Midbrain (tissue), 1 donor: ENCODE measurements at regions not wholly inside any gene's neighbourhood (a gene's known extent, or its start where the extent isn't known, plus 50 kb on each side); places are given as distances from the start of the nearest gene placed in this dataset.
A peak's percentile ranks its signal among the peaks of the same experiment; 100 is the strongest.

Experiments
- DNase-seq: peaks from one replicate; lab custom pipeline; 2025; lab: John Stamatoyannopoulos, UW

GRCh38 chr13:60286707-60287106 lies 110.3 kb upstream of the TDRD3 start:
- no peak for DNase-seq

DNA sequence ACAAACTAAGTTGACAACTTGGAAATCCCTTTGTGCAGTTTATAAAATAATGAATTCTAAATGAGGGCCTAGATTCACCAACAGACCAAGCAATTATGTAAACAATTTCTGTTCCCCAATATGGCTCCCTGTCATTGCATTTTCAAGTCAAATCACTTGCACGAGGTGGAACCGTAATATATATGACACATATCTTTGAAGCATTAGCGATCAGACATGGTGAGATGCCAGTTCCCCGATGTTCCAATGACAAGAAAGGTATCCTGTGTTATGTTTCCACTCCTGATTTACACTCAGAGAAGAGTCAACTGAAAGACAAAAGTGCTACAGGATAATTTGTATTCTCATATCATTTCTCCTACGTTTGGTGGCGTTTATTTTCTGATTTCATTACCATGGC lies 108.5 kb upstream of the TDRD3 start:
- no peak for DNase-seq

DNA sequence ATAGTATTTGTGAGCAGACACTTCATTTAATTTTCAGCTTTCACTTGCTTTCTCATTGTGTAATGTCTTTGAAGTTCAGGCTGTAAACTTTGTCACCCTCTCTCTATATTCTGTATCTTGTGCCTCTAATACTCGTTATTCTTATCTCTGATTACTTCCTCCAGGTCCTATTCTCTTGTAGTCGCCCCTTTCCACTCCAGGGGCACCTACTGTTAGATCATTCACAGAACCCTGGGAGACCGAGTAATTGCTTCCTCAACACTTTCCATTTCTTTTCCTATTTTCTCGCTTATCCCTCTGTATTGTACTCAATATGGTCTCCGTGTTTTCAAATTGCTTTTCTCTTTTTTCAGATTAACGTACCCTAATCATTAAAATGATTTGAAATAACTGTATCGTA lies 93.9 kb upstream of the TDRD3 start:
- DNase-seq, result no peak

DNA sequence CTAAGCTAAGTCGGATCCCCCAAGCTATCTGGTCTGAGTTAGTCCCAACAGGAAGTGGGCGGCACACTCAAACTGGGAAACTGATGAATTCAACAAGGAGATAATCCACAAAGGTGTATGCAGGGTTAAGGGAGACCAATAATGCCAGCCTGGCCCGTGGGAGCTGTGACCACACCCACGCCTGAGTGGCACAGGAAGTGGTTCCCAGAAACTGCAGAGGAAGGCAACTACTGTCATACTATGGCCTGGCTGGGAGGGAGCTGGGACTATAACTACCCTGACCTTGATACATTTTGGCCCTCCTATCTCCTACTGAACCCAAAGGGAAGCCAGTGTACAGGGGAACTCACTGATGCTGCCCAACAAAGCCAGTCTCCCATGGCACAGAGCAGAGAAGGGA lies 85.5 kb upstream of the TDRD3 start:
- no peak for DNase-seq

- DNase-seq, result no peak
These were observed 84.0 kb upstream of the TDRD3 start for GRCh38 chr13:60312851-60313505.

- DNase-seq, result no peak
These were observed 78.8 kb upstream of the TDRD3 start for GRCh38 chr13:60318186-60318585.

DNA sequence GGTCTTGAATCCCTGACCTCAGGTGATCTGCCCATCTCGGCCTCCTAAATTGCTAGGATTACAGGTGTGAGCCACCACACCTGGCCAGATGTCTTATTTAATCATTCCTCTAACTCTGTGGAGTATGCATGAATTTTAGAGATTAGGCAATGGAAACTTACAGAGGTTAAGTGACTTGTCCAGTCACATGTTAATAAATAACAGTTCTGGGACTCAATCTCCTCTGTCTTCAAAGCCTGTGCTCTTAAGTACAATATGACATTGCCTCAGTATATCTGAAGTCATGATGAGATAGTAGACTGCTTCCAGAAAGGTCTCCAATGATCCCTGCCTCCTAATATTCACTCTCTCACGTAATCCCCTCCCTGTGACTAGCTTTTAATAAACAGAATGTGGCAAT lies 72.9 kb upstream of the TDRD3 start:
- no peak for DNase-seq

- DNase-seq, result no peak
These were observed 70.7 kb upstream of the TDRD3 start for GRCh38 chr13:60326273-60326672.

DNA sequence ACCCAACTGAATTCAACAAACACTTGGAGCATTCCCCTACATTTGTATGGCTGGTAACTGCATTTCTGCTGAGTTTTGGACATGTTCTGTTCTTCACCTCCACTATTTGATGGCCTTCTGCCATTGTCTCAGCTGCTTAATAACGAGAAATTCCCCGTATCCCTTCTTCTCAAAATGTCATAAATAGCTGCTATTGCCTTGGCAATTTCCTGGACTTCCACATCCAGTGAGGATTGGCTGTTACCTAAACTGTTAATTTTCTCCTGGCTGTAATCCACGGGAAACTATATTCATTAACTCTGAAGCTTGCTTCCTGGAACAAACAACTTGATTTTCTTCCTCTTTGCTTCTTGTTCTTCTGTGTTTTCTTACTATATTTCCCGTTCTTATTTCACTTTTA lies 69.5 kb upstream of the TDRD3 start:
- no peak for DNase-seq

GRCh38 chr13:60328073-60328472 lies 68.9 kb upstream of the TDRD3 start:
- DNase-seq, result no peak

DNA sequence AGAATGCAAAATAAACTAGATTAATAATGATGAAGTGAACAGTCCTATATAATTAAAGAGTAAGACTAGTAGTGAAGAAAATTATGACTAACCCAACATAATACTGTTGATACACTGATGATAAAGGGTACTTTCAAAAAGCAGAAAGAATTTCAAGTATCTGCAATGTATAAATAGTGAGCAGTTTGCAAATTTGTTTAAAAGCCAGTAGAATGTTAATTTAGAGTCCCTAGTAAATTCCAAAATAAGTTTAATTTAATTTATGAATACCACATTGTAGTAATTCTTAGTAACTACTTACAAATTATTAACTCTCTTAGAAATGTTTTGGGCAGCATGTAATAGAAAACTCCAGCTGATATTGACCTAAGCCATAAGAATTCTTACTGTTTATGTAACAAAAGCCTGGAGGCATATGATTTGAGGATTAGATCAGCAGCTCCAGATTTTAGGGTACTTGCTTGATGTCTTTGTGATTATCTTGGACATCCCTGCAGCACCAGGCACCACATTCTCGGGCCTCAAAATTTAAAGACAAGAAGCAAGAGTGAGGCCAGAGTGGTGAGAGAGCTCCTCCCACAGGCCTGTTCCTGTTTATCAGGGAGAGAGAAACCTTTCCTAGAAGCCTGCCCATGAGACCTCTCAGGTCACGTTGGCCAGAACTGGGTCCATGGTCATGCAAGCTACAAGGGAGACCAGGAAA lies 67.6 kb upstream of the TDRD3 start:
- DNase-seq, result peak; percentile 6

DNA sequence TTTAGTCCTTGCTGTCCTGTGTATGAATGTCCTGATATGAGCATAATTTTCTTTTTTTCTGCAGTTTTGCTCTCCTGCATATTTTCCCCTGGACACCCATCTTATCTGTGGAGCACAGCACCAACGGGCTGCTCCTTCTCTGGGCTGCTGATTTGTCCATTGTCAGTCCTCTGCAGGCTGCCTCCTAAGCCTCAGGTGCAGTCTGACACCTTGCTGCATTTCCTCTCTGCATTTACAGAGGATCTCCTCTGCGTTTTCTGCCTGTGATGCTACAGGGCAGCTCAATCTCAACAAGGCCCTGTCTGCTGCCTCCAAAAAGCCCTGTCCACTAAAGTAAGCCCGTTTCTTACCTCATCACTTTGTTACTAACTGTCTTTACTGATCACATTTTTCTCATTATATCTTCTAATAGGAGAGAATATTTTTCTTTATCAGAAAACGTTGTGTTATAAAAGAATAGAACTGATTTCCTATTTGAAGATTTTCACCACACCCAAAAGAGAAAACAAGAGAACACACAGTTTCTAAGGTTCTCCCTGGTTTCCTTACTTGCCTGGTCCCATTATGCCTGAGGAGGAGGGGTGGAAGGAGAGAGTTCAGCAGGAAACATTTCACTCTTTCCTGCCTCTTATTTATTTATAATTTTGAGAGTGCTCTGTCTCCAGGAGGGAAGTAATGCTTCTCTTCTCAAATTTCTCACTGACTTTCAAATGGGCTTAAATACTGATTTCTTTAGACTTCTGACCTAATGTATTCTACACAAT lies 65.6 kb upstream of the TDRD3 start:
- no peak for DNase-seq

DNA sequence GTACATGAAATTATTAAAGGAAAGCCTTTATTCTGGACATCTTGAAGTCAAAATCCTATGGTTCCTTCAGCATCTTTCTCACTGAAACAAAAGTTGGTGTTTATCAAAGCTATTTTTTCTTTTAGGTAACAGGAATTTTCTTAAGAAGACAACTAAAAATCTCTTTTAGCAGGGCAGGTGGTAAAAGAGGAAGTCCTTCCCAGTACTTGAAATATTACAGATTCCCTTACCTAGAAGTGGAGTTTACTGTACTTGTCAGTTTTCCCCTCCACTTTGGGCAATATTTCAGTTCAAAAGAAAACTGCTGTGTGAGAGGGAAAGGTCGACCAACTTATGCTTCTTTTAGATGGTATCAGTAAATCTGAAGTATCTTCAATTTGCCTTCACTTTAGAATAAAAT lies 64.3 kb upstream of the TDRD3 start:
- no peak for DNase-seq

GRCh38 chr13:60334310-60334709 lies 62.7 kb upstream of the TDRD3 start:
- no peak for DNase-seq

DNA sequence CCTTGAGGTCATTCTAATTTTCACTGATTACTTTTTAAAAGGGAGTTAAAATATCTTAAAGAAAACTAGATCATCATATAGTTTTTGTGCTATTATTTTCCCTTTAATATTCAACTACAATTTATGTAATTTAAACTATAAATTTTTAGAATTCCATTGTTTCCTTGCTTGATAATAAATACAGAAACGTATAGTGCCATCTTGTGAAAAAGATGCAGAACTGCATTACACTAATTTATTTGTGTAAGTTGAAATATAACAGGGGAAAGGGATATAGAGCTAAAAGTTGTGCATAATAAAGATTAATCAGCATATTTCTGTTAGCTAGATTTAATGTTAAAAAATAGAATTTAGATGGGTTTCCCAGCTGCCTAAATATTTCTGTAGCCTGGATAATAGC lies 61.5 kb upstream of the TDRD3 start:
- no peak for DNase-seq

GRCh38 chr13:60338754-60339153 lies 58.3 kb upstream of the TDRD3 start:
- no peak for DNase-seq

GRCh38 chr13:60343978-60344377 lies 53.0 kb upstream of the TDRD3 start:
- DNase-seq, result no peak

GRCh38 chr13:60347174-60347573 lies 49.8 kb upstream of the TDRD3 start:
- DNase-seq, result no peak
